GM12873 (cell line): ENCODE measurements at regions not wholly inside any gene's neighbourhood (a gene's known extent, or its start where the extent isn't known, plus 50 kb on each side); places are given as distances from the start of the nearest gene placed in this dataset.

Experiments used
- TF ChIP-seq, protein P1 (sequence below): IDR thresholded peaks from 2 replicates; pipeline ENCODE4 v1.5.1; 2012; ENCODE audit warnings: low read depth, mild to moderate bottlenecking, moderate library complexity, low read length, control low read depth; ENCODE audit not compliant: insufficient read depth; ENCODE audit errors: missing control alignments

DNA sequence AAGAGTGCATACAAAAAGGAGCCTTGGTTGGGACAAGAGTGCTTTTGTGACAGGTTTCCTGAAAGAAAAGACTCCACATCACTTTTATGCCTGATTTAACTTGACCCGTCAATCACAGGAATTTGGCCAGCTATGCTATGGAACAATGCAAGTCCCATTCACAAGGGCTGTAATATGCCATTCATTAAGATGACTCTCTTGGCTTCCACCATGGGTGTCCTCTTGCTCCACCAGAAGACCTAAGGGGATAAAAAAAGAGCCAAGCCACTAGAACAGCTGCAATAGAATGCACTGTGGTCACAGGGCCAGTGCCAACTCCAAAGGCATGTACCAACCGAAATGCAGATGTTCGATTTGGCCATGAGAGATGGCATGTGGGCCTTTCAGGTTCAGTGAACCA lies 480.1 kb upstream of the MPDZ start:
- TF ChIP-seq, protein P1, sequence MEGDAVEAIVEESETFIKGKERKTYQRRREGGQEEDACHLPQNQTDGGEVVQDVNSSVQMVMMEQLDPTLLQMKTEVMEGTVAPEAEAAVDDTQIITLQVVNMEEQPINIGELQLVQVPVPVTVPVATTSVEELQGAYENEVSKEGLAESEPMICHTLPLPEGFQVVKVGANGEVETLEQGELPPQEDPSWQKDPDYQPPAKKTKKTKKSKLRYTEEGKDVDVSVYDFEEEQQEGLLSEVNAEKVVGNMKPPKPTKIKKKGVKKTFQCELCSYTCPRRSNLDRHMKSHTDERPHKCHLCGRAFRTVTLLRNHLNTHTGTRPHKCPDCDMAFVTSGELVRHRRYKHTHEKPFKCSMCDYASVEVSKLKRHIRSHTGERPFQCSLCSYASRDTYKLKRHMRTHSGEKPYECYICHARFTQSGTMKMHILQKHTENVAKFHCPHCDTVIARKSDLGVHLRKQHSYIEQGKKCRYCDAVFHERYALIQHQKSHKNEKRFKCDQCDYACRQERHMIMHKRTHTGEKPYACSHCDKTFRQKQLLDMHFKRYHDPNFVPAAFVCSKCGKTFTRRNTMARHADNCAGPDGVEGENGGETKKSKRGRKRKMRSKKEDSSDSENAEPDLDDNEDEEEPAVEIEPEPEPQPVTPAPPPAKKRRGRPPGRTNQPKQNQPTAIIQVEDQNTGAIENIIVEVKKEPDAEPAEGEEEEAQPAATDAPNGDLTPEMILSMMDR = no peak

DNA sequence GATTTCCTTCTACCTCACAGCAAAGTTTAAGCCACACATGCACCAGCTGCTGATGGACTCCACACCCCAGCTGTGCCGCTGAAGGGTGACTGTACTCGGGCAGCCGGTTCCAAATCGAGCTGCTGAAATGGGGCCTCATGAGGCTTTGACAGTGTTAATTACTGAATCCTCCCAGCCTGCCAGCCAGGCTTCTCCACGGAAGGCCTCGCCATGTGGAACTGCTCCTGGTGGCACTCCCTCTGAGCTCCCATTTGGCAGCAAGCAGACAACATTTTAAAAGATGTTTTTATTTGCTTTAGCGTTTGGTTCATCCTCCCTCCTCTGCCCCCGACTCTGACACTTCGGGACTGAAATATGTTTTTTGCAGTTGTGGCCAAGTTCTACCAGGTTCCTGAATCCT lies 479.4 kb upstream of the MPDZ start:
- TF ChIP-seq, protein P1 = no peak

DNA sequence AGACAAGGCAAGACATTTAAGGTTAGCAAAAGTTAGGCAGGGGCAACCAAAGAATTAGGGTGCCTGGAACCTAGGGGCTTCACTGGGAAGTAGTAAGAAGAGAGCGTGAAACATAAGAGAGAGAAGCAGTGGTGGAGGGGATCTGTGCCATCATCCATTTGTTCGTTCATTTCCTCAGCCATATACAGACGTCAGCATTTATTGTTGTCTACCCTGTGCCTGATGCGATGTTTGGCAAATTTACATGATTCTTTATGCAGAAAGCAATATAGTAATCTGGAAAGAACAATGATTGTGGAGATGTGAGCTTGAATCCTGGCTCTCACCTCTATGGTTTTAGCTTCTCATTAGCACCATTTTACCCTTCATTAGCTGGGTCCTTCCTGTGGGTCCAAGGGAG lies 477.5 kb upstream of the MPDZ start:
- TF ChIP-seq, protein P1 = no peak

DNA sequence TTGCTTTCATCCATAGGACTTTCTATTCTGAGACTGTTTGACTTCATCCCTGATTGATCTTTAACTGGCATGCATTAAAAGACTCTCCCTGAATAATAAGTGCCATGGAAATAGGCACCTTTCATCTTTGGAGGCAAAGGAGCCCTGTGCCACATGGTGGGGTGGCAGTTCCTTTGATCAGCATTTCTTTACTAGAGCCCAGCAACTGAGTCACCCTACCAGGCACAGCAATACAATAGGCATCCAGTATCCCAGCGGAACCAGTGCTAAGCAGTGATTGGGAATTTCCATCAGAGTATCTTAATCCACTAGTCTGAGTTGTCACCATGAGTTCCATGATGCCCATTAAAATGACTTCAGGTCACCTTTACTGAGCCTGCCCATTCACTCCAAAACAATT lies 476.1 kb upstream of the MPDZ start:
- TF ChIP-seq, protein P1 = no peak

DNA sequence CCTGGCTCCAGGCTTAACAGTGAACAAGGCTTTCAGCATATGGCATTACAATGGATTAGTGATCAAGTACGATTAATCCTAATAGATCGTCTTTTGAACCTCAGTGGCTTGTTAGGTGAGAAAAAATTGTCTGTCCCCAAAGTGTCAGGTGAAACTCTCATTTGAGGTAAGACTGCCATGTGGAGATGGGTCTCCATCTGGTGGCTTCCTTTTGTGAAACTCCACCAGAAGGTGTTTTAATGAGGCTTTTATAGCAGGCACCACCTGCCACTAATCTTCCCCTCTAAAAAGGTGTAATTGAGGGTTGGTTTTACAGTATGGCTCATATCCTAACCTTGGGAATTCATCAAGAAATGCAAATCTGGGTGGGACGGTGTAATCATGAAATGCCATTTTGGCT lies 471.1 kb upstream of the MPDZ start:
- TF ChIP-seq, protein P1 = no peak

DNA sequence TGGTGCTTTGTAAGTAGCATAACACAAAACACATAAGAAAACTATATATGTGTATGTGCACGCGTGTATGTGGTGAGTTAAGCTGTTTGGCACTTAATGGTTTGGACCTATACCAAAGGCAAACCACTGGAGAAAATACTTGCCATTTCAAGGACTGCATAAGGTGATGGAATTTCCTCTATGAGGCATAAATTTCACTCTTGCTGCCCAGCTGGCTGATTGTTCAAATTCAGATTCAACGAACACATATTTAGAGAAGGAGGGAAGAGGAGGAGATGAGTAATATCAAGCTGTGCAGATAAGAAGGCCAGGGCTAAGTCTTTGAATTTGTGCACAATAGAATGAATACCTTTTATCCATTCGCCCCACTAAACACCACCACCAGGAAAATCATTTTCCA lies 470.6 kb upstream of the MPDZ start:
- TF ChIP-seq, protein P1 = no peak

DNA sequence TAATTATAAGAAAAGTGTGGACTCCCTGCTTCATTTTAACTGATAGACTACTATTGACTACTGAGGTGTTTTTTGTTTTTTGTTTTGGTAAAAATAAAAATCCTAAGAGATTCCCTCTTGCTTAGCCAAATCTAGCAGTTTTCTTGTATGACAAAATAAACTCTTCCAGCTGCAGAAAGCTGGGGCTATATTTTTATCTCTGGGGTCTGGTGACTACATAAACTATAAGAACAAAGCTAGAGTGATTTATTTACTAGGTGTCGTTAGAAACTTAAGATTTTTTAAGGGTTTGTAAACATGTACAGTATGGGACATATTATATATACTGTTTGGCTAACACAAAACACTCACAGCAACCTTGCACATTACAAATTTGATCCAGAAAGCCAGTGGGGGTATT lies 467.4 kb upstream of the MPDZ start:
- TF ChIP-seq, protein P1 = no peak
